Mucosa of descending colon (tissue), 3 donors: ENCODE measurements at regions not wholly inside any gene's neighbourhood (a gene's known extent, or its start where the extent isn't known, plus 50 kb on each side); places are given as distances from the start of the nearest gene placed in this dataset.

Source experiments
- ATAC-seq: fragments of 200-7000 bp; cut with Tn5 transposase; one replicate; pipeline ENCODE4 v1.9.1; 2020; ENCODE audit warnings: mild to moderate bottlenecking, moderate library complexity
- DNase-seq, 3 donors: peaks; one replicate each; pipeline ENCODE4 v3.0.0-alpha.2; 2020
- H3K36me3 ChIP-seq: fragments of 200-600 bp; one replicate; pipeline ENCODE4 v1.8.0; 2021; ENCODE audit warnings: low read depth, mild to moderate bottlenecking
- H3K4me1 ChIP-seq: fragments of 200-600 bp; one replicate; pipeline ENCODE4 v1.8.0; 2021; ENCODE audit warnings: low read depth, mild to moderate bottlenecking
- H3K4me3 ChIP-seq: fragments of 200-600 bp; one replicate; pipeline ENCODE4 v1.8.0; 2021; ENCODE audit warnings: mild to moderate bottlenecking
- H3K9me3 ChIP-seq: fragments of 200-600 bp; one replicate; pipeline ENCODE4 v1.8.0; 2021; ENCODE audit warnings: mild to moderate bottlenecking
- CTCF ChIP-seq: fragments of 200-600 bp; IDR thresholded peaks from one replicate; pipeline ENCODE4 v1.8.0; 2022; ENCODE audit warnings: antibody characterized with exemption, mild to moderate bottlenecking
- intact Hi-C, 2 donors: fragments of 100-400 bp; cut with DNase I in 1 of 2; cut with micrococcal nuclease in 1 of 2; formaldehyde crosslinking; loops; one replicate each; pipeline versions ENCODE4 v1.11.0 to v1.11.1; 2022; cut with DNase I, micrococcal nuclease
- donor health status: DM: no; HTN: no; CAD: no; lungs with moderate emphysema.
- donor health status: DM: no; HTN: no; CAD: no.
- donor health status: DM: no; HTN: yes; CAD: no.

- Histone ChIP-seq H3K4me3 (no peak overlapping the region), H3K4me1 (no peaks in the 10 kb centered on the region), H3K36me3 (no peaks in the 10 kb centered on the region), H3K9me3 (peaks cover 3% of the 10 kb centered on the region)
- intact Hi-C loops, result no loop called here
- DNase-seq (no peak), ATAC-seq (no peak)
- no peak for TF ChIP-seq CTCF
Observed at GRCh38 chr5:89204756-89205155, 321.8 kb upstream of the MEF2C start.

GRCh38 chr5:89203611-89204010 is 320.6 kb upstream of the MEF2C start:
- intact Hi-C loops, result no loop called here
- Histone ChIP-seq H3K4me3 (no peak overlapping the region), H3K4me1 (no peaks in the 10 kb centered on the region), H3K9me3 (peaks cover 14% of the 10 kb centered on the region), H3K36me3 (no peaks in the 10 kb centered on the region)
- DNase-seq, result no peak
- no peak for TF ChIP-seq CTCF
- no peak for ATAC-seq

GRCh38 chr5:89200899-89201298 is 317.9 kb upstream of the MEF2C start:
- no peaks in the 10 kb centered on the region for H3K36me3 ChIP-seq
- DNase-seq (peak in 1 of 3 donors; percentile 55), ATAC-seq (peak; percentile 81)
- peaks cover 21% of the 10 kb centered on the region for H3K9me3 ChIP-seq
- no peak for TF ChIP-seq CTCF
- H3K4me3 ChIP-seq, result no peak overlapping the region
- intact Hi-C loops, result no loop called here
- no peaks in the 10 kb centered on the region for H3K4me1 ChIP-seq

GRCh38 chr5:89199306-89199705 is 316.3 kb upstream of the MEF2C start:
- Histone ChIP-seq H3K4me1 (no peaks in the 10 kb centered on the region), H3K4me3 (no peak overlapping the region), H3K36me3 (no peaks in the 10 kb centered on the region), H3K9me3 (peaks cover 21% of the 10 kb centered on the region)
- no peak for ATAC-seq
- intact Hi-C loops, result no loop called here
- TF ChIP-seq CTCF, result no peak
- DNase-seq, result no peak

- TF ChIP-seq CTCF, result no peak
- Histone ChIP-seq H3K9me3 (no peaks in the 10 kb centered on the region), H3K4me1 (no peaks in the 10 kb centered on the region), H3K36me3 (no peaks in the 10 kb centered on the region), H3K4me3 (no peak overlapping the region)
- DNase-seq (no peak), ATAC-seq (no peak)
- intact Hi-C loops, result no loop called here
Observed at GRCh38 chr5:89191374-89191773, 308.4 kb upstream of the MEF2C start.
